GM23338 (cell line): ENCODE measurements at regions not wholly inside any gene's neighbourhood (a gene's known extent, or its start where the extent isn't known, plus 50 kb on each side); places are given as distances from the start of the nearest gene placed in this dataset.

Experiments
- ATAC-seq: fragments of 200-7000 bp; cut with Tn5 transposase; 3 replicates; pipeline ENCODE4 v1.9.1; 2020
- DNase-seq: peaks from one replicate; pipeline ENCODE4 v3.0.0-alpha.2; 2015; ENCODE audit warnings: low spot score
- H2AFZ ChIP-seq: fragments of 200-600 bp; sonication (generic); 2 replicates; pipeline ENCODE4 v1.8.0; 2016; ENCODE audit warnings: antibody characterized with exemption, mild to moderate bottlenecking, moderate library complexity
- H3F3A ChIP-seq: fragments of 200-600 bp; sonication (generic); replicated peaks from 2 replicates; pipeline ENCODE4 v1.8.0; 2017; ENCODE audit warnings: antibody characterized with exemption, mixed run types, low read depth
- H3K27ac ChIP-seq: fragments of 200-600 bp; sonication (generic); 2 replicates; pipeline ENCODE4 v1.6.1; 2016; ENCODE audit warnings: low read depth
- H3K27me3 ChIP-seq: fragments of 200-600 bp; sonication (generic); 2 replicates; pipeline ENCODE4 v1.8.0; 2016; ENCODE audit warnings: mild to moderate bottlenecking, mixed run types, moderate library complexity; ENCODE audit not compliant: insufficient read depth
- H3K36me3 ChIP-seq: fragments of 200-600 bp; sonication (generic); 2 replicates; pipeline ENCODE4 v1.8.0; 2016; ENCODE audit warnings: mild to moderate bottlenecking; ENCODE audit not compliant: insufficient read depth
- H3K4me1 ChIP-seq: fragments of 200-600 bp; sonication (generic); 2 replicates; pipeline ENCODE4 v1.8.0; 2016; ENCODE audit warnings: mild to moderate bottlenecking, moderate library complexity; ENCODE audit not compliant: insufficient read depth
- H3K4me2 ChIP-seq: fragments of 200-600 bp; sonication (generic); 2 replicates; pipeline ENCODE4 v1.7.1; 2017; ENCODE audit warnings: mixed run types
- H3K4me3 ChIP-seq: fragments of 200-600 bp; sonication (generic); 2 replicates; pipeline ENCODE4 v1.6.1; 2016; ENCODE audit warnings: mixed run types
- H3K79me2 ChIP-seq: fragments of 200-600 bp; sonication (generic); replicated peaks from 2 replicates; pipeline ENCODE4 v1.8.0; 2017; ENCODE audit warnings: mild to moderate bottlenecking; ENCODE audit not compliant: insufficient read depth
- H3K9me2 ChIP-seq: fragments of 200-600 bp; sonication (generic); 2 replicates; pipeline ENCODE4 v1.8.0; 2017; ENCODE audit not compliant: insufficient read depth
- H4K20me1 ChIP-seq: fragments of 200-600 bp; sonication (generic); replicated peaks from 2 replicates; pipeline ENCODE4 v1.8.0; 2017; ENCODE audit warnings: mild to moderate bottlenecking; ENCODE audit not compliant: insufficient read depth
- H3K27ac Mint-ChIP-seq: 2 replicates; pipeline ENCODE4 v1.8.0; 2020; ENCODE audit warnings: inconsistent platforms, mild to moderate bottlenecking, moderate library complexity, mixed read lengths
- H3K27me3 Mint-ChIP-seq: 3 replicates; pipeline ENCODE4 v1.8.0; 2022; ENCODE audit warnings: low read depth, mild to moderate bottlenecking, moderate library complexity, mixed read lengths, inconsistent platforms; ENCODE audit not compliant: insufficient read depth, poor library complexity
- H3K36me3 Mint-ChIP-seq: 3 replicates; pipeline ENCODE4 v1.8.0; 2021; ENCODE audit warnings: low read depth, mild to moderate bottlenecking, inconsistent platforms, moderate library complexity, mixed read lengths
- H3K4me1 Mint-ChIP-seq: 3 replicates; pipeline ENCODE4 v1.8.0; 2020; ENCODE audit warnings: mild to moderate bottlenecking, inconsistent platforms, mixed read lengths
- H3K4me3 Mint-ChIP-seq: 3 replicates; pipeline ENCODE4 v1.8.0; 2021; ENCODE audit warnings: moderate library complexity, mild to moderate bottlenecking, inconsistent platforms, mixed read lengths
- H3K9me3 Mint-ChIP-seq: 3 replicates; pipeline ENCODE4 v1.8.0; 2020; ENCODE audit warnings: moderate library complexity, mild to moderate bottlenecking, inconsistent platforms, mixed read lengths
- CREB1 ChIP-seq: fragments of 250-450 bp; sonication (Bioruptor Pico); IDR thresholded peaks from 2 replicates; pipeline ENCODE4 v1.5.0; 2020; ENCODE audit warnings: low read depth, mild to moderate bottlenecking, moderate library complexity
- EZH2 ChIP-seq: fragments of 200-600 bp; sonication (generic); IDR thresholded peaks from one replicate; pipeline ENCODE4 v1.8.0; 2017; ENCODE audit warnings: antibody characterized with exemption, mild to moderate bottlenecking, low read depth; ENCODE audit not compliant: unreplicated experiment
- EZH2phosphoT487 ChIP-seq: fragments of 200-600 bp; sonication (generic); IDR thresholded peaks from one replicate; pipeline ENCODE4 v1.8.1; 2018; ENCODE audit warnings: antibody characterized with exemption; ENCODE audit not compliant: unreplicated experiment
- JUNB ChIP-seq: IDR thresholded peaks from one replicate; pipeline ENCODE4 v1.6.1; 2016; ENCODE audit warnings: antibody characterized with exemption; ENCODE audit not compliant: unreplicated experiment
- NANOG ChIP-seq: IDR thresholded peaks from 2 replicates; pipeline ENCODE4 v1.6.1; 2016; ENCODE audit warnings: antibody characterized with exemption, borderline replicate concordance
- POLR2AphosphoS5 ChIP-seq: IDR thresholded peaks from 2 replicates; pipeline ENCODE4 v1.6.1; 2016; ENCODE audit warnings: antibody characterized with exemption, low read depth
- STAT1 ChIP-seq: IDR thresholded peaks from one replicate; pipeline ENCODE4 v1.6.1; 2016; ENCODE audit warnings: antibody characterized with exemption; ENCODE audit not compliant: unreplicated experiment
- ZNF114 ChIP-seq: fragments of 250-450 bp; sonication (Bioruptor Pico); IDR thresholded peaks from 2 replicates; pipeline ENCODE4 v1.5.0; 2020; ENCODE audit warnings: mild to moderate bottlenecking, moderate library complexity
- ZNF331 ChIP-seq: fragments of 250-450 bp; sonication (Bioruptor Pico); IDR thresholded peaks from 2 replicates; pipeline ENCODE4 v1.5.0; 2020; ENCODE audit warnings: low read depth, mild to moderate bottlenecking, moderate library complexity
- TF ChIP-seq, protein P1 (sequence below): fragments of 250-450 bp; sonication (Bioruptor Pico); IDR thresholded peaks from 2 replicates; pipeline ENCODE4 v1.5.0; 2020; ENCODE audit warnings: mild to moderate bottlenecking, moderate library complexity
- TF ChIP-seq, protein P2 (sequence below): IDR thresholded peaks from 2 replicates; pipeline ENCODE4 v1.6.1; 2016; ENCODE audit warnings: antibody characterized with exemption
- TF ChIP-seq, protein P3 (sequence below), 2 experiments: fragments of 200-600 bp in 1 of 2; sonication (generic) in 1 of 2; conservative IDR thresholded peaks; 2 replicates each; pipeline versions ENCODE4 v1.5.1 to v1.6.1; 2016 to 2017; ENCODE audit warnings: antibody characterized with exemption in 2 of 2, low read depth in 2 of 2, mild to moderate bottlenecking in 2 of 2, moderate library complexity in 1 of 2
- TF ChIP-seq, protein P4 (sequence below): IDR thresholded peaks from one replicate; pipeline ENCODE4 v1.6.1; 2018; ENCODE audit warnings: antibody characterized with exemption; ENCODE audit not compliant: unreplicated experiment

DNA sequence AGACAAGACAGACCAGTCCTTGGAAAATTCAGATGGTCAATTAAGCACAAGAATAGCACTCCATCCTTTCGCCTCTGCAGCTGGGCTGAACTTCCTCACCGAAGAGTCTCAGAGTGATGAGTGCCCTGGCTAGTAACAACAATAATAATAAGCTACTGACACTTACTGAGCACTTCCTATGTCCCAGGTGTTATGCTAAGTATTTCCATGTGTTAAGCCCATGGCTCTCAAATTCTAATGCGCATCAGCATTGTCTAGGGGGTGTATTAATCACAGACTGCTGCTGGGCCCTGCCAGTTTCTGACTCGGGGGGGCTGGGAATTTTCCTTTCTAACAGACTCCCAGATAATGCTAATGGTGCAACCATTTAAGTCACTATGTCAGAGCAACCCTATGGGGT lies 118.2 kb upstream of the LRFN2 start:
- H3K27me3 ChIP-seq = no peaks in the 10 kb centered on the region
- peaks cover 10% of the 10 kb centered on the region for H3K27me3 Mint-ChIP-seq
- 0 out of 2 replicates have a peak, but pooled peaks cover 5% of the 10 kb centered on the region for H3K9me2 ChIP-seq
- H3K4me2 ChIP-seq = no peak overlapping the region
- no peaks in the 10 kb centered on the region for H4K20me1 ChIP-seq
- peaks cover 3% of the 10 kb centered on the region; the same call in 1 of the 3 replicates for H3K36me3 Mint-ChIP-seq
- peaks cover 12% of the 10 kb centered on the region for H3K4me1 ChIP-seq
- no peak overlapping the region for H2AFZ ChIP-seq
- no peak overlapping the region for H3K27ac Mint-ChIP-seq
- DNase-seq (no peak), ATAC-seq (no peak)
- no peaks in the 10 kb centered on the region for H3K36me3 ChIP-seq
- H3K4me1 Mint-ChIP-seq = peaks cover 15% of the 10 kb centered on the region
- H3F3A ChIP-seq = no peaks in the 10 kb centered on the region
- H3K9me3 Mint-ChIP-seq = peaks cover 10% of the 10 kb centered on the region; the same call in 2 of the 3 replicates
- H3K4me3 Mint-ChIP-seq = no peak overlapping the region
- H3K27ac ChIP-seq = no peak overlapping the region
- TF ChIP-seq EZH2 = no peak
- TF ChIP-seq, protein P1, sequence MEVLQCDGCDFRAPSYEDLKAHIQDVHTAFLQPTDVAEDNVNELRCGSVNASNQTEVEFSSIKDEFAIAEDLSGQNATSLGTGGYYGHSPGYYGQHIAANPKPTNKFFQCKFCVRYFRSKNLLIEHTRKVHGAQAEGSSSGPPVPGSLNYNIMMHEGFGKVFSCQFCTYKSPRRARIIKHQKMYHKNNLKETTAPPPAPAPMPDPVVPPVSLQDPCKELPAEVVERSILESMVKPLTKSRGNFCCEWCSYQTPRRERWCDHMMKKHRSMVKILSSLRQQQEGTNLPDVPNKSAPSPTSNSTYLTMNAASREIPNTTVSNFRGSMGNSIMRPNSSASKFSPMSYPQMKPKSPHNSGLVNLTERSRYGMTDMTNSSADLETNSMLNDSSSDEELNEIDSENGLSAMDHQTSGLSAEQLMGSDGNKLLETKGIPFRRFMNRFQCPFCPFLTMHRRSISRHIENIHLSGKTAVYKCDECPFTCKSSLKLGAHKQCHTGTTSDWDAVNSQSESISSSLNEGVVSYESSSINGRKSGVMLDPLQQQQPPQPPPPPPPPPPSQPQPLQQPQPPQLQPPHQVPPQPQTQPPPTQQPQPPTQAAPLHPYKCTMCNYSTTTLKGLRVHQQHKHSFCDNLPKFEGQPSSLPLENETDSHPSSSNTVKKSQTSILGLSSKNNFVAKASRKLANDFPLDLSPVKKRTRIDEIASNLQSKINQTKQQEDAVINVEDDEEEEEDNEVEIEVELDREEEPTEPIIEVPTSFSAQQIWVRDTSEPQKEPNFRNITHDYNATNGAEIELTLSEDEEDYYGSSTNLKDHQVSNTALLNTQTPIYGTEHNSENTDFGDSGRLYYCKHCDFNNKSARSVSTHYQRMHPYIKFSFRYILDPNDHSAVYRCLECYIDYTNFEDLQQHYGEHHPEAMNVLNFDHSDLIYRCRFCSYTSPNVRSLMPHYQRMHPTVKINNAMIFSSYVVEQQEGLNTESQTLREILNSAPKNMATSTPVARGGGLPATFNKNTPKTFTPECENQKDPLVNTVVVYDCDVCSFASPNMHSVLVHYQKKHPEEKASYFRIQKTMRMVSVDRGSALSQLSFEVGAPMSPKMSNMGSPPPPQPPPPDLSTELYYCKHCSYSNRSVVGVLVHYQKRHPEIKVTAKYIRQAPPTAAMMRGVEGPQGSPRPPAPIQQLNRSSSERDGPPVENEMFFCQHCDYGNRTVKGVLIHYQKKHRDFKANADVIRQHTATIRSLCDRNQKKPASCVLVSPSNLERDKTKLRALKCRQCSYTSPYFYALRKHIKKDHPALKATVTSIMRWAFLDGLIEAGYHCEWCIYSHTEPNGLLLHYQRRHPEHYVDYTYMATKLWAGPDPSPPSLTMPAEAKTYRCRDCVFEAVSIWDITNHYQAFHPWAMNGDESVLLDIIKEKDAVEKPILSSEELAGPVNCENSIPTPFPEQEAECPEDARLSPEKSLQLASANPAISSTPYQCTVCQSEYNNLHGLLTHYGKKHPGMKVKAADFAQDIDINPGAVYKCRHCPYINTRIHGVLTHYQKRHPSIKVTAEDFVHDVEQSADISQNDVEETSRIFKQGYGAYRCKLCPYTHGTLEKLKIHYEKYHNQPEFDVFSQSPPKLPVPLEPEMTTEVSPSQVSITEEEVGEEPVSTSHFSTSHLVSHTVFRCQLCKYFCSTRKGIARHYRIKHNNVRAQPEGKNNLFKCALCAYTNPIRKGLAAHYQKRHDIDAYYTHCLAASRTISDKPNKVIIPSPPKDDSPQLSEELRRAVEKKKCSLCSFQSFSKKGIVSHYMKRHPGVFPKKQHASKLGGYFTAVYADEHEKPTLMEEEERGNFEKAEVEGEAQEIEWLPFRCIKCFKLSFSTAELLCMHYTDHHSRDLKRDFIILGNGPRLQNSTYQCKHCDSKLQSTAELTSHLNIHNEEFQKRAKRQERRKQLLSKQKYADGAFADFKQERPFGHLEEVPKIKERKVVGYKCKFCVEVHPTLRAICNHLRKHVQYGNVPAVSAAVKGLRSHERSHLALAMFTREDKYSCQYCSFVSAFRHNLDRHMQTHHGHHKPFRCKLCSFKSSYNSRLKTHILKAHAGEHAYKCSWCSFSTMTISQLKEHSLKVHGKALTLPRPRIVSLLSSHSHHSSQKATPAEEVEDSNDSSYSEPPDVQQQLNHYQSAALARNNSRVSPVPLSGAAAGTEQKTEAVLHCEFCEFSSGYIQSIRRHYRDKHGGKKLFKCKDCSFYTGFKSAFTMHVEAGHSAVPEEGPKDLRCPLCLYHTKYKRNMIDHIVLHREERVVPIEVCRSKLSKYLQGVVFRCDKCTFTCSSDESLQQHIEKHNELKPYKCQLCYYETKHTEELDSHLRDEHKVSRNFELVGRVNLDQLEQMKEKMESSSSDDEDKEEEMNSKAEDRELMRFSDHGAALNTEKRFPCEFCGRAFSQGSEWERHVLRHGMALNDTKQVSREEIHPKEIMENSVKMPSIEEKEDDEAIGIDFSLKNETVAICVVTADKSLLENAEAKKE (CRISPR knock-in tag) = no peak
- no peak for TF ChIP-seq STAT1
- TF ChIP-seq, protein P2, sequence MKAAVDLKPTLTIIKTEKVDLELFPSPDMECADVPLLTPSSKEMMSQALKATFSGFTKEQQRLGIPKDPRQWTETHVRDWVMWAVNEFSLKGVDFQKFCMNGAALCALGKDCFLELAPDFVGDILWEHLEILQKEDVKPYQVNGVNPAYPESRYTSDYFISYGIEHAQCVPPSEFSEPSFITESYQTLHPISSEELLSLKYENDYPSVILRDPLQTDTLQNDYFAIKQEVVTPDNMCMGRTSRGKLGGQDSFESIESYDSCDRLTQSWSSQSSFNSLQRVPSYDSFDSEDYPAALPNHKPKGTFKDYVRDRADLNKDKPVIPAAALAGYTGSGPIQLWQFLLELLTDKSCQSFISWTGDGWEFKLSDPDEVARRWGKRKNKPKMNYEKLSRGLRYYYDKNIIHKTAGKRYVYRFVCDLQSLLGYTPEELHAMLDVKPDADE = no peak
- TF ChIP-seq JUNB = no peak
- TF ChIP-seq POLR2AphosphoS5 = no peak
- no peak for TF ChIP-seq ZNF331 (CRISPR knock-in tag)
- TF ChIP-seq, protein P3, sequence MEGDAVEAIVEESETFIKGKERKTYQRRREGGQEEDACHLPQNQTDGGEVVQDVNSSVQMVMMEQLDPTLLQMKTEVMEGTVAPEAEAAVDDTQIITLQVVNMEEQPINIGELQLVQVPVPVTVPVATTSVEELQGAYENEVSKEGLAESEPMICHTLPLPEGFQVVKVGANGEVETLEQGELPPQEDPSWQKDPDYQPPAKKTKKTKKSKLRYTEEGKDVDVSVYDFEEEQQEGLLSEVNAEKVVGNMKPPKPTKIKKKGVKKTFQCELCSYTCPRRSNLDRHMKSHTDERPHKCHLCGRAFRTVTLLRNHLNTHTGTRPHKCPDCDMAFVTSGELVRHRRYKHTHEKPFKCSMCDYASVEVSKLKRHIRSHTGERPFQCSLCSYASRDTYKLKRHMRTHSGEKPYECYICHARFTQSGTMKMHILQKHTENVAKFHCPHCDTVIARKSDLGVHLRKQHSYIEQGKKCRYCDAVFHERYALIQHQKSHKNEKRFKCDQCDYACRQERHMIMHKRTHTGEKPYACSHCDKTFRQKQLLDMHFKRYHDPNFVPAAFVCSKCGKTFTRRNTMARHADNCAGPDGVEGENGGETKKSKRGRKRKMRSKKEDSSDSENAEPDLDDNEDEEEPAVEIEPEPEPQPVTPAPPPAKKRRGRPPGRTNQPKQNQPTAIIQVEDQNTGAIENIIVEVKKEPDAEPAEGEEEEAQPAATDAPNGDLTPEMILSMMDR (conservative IDR thresholded peaks at IDR 0.05; ENCODE audit: low read depth in 2 of 2) = no peak
- TF ChIP-seq CREB1 = no peak
- TF ChIP-seq NANOG = no peak
- TF ChIP-seq, protein P4, sequence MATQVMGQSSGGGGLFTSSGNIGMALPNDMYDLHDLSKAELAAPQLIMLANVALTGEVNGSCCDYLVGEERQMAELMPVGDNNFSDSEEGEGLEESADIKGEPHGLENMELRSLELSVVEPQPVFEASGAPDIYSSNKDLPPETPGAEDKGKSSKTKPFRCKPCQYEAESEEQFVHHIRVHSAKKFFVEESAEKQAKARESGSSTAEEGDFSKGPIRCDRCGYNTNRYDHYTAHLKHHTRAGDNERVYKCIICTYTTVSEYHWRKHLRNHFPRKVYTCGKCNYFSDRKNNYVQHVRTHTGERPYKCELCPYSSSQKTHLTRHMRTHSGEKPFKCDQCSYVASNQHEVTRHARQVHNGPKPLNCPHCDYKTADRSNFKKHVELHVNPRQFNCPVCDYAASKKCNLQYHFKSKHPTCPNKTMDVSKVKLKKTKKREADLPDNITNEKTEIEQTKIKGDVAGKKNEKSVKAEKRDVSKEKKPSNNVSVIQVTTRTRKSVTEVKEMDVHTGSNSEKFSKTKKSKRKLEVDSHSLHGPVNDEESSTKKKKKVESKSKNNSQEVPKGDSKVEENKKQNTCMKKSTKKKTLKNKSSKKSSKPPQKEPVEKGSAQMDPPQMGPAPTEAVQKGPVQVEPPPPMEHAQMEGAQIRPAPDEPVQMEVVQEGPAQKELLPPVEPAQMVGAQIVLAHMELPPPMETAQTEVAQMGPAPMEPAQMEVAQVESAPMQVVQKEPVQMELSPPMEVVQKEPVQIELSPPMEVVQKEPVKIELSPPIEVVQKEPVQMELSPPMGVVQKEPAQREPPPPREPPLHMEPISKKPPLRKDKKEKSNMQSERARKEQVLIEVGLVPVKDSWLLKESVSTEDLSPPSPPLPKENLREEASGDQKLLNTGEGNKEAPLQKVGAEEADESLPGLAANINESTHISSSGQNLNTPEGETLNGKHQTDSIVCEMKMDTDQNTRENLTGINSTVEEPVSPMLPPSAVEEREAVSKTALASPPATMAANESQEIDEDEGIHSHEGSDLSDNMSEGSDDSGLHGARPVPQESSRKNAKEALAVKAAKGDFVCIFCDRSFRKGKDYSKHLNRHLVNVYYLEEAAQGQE = no peak
- no peak for TF ChIP-seq EZH2phosphoT487
- no peak for TF ChIP-seq ZNF114 (CRISPR knock-in tag)
- no peak overlapping the region for H3K4me3 ChIP-seq
- no peaks in the 10 kb centered on the region for H3K79me2 ChIP-seq
